HG02970 (cell line): ENCODE measurements at regions not wholly inside any gene's neighbourhood (a gene's known extent, or its start where the extent isn't known, plus 50 kb on each side); places are given as distances from the start of the nearest gene placed in this dataset.

Experiments
- ATAC-seq: cut with Tn5 transposase; IDR thresholded peaks from one replicate; pipeline ENCODE4 v1.9.1; 2021; ENCODE audit warnings: mild to moderate bottlenecking, moderate library complexity, moderate number of reproducible peaks; ENCODE audit not compliant: unreplicated experiment, low FRiP score

DNA sequence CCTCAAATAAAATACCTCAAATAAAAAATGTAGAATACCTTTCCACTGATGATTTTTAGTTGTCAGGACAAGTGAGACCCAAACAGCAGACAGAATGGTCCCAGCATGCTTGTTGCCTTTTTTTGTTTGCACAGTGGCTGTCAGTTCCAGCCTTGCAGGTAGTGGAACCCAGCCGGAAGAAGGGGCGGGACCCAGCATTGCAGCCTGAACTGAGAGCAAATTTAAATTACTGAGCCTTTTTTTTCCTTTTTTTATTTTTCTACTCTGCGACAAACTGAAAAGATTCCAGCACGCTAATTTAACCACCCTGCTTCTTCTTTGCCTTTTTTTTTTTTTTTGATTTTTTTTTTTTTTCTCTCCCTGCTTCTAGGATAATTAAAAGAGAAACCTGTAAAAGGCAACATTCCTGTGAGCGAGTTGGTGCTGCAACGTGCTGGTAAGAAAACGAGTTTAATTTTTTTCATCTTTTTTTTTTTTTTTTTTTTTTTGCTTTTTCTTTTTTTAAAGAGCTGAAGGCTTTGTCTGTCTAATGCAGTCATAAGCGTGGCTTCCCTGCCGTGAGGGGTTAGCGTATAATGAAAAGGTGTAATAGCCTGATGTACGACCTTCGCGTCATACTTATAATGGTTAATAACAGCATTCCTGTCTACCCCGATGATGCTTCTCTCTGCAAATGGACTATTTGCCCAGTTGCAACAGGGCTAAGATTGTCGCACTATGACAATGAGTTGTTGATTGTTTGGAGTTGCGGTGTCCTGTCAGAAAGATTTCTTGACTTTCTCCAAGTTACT lies 555.3 kb upstream of the CELF2 start:
- ATAC-seq: no peak

DNA sequence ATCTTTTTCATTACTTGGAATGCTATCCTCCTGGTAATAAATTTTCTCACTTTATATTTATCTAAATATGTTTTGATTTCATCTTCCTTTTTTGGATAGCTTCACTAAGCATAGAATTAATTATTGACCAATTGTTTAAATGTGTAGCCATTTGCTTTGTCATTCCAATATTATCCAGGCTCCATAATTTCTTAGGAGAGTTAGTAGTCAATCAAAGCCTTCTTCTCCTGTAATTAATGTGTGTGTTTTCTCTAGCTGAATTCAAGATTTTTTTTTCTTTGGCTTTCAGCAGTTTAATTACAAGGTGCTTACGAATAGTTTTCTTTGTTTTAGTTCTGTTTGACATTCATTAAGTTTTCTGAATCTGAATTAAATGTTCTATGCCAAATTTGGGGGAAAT lies 545.9 kb upstream of the CELF2 start:
- no peak for ATAC-seq

DNA sequence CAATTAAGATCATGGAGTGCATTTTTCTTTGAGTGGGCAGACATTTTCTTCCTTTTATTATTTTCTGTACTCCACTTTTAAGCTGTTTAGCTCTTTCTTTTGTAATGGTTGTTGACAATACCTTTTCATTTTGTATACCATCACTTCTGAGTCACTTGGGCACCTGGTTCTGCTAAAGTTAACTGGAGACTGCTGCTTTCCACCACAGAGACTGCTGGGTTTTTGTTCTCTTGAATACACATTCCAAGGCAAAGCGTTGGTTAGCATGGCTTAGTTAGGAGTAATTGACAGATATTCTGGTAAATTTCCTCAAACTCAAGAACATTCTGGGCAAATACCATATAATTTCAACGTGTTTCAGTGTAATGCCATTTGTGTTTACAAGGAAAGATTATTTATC lies 541.9 kb upstream of the CELF2 start:
- ATAC-seq: no peak

GRCh38 chr10:10477844-10478243 lies 539.8 kb upstream of the CELF2 start:
- no peak for ATAC-seq

GRCh38 chr10:10479465-10479864 lies 538.2 kb upstream of the CELF2 start:
- ATAC-seq: no peak

DNA sequence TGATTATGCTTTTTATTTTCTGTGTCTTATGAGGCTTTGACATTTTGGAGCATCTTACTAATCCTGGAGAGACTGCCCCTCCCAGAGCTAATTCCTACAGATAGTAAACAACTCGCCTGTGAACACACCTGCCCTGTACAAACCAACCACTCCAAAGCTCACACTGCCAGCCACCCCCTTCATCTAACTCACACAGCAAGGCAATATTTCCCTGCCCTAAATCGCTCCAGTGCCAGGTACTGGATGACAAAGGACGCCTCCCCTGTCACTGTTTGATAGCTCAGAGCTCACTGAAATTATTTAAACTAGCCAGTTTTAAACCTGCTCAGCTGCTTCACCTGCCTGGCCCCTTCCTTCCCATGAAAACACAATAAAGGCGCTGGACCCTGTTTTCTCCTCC lies 535.1 kb upstream of the CELF2 start:
- ATAC-seq: no peak

- no peak for ATAC-seq
Measured at GRCh38 chr10:10489076-10489475, 528.6 kb upstream of the CELF2 start.

GRCh38 chr10:10489805-10490571 lies 527.7 kb upstream of the CELF2 start:
- ATAC-seq: no peak

DNA sequence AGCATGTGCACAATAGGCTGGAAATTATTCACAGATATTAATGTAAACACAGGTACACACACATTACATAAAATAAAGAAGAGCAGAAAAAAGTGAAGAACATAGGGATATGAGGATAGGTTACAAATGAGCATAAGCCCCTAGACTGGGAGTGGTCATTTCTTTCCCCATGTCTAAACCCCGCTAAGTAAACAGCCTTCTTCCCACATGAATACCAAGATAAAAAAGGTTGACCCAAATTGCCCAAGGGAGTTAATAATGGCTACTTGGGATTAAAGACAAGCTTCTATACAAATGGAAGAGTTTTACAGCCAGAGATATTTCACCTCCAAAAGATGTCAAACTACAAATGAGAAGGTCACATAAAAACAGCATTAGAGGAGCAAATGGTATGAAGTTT lies 527.1 kb upstream of the CELF2 start:
- no peak for ATAC-seq

DNA sequence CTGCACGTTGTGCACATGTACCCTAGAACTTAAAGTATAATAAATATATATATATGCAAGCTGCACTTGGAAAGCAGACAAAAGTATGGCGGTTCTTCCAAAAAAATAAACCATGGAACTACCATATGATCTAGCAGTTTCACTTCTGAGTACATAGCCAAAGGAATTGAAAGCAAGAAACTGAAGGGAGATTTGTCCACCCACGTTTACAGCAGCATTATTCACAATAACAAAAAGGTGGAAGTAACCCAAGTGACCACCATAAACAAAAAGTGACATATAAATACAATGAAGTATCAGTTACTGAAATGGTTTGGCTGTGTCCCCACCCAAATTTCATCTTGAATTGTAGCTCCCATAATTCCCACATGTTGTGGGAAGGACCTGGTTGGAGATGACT lies 525.3 kb upstream of the CELF2 start:
- ATAC-seq: no peak

- no peak for ATAC-seq
Measured at GRCh38 chr10:10493833-10494232, 523.8 kb upstream of the CELF2 start.

GRCh38 chr10:10497245-10497644 lies 520.4 kb upstream of the CELF2 start:
- ATAC-seq: no peak

- no peak for ATAC-seq
Measured at GRCh38 chr10:10498781-10499180, 518.9 kb upstream of the CELF2 start.

- ATAC-seq: no peak
Measured at GRCh38 chr10:10499839-10500238, 517.8 kb upstream of the CELF2 start.

DNA sequence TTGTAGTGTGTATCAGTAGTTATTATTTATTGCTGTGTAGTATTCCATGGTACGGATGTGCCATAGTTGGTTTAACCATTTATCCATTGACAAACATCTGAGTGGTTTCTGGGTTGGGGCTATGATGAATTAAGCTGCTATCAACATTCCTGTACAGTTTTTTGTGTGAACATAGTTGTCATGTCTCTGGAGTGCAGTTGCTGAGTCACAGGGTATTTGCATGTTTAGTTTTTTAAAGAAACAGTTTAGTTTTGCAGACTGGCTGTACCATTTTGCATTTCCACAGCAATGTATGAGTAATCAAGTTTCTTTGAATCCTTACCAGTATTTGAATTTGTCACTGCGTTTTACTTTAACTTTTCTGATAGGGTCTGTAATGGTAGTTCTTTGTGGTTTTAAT lies 516.7 kb upstream of the CELF2 start:
- ATAC-seq: no peak

DNA sequence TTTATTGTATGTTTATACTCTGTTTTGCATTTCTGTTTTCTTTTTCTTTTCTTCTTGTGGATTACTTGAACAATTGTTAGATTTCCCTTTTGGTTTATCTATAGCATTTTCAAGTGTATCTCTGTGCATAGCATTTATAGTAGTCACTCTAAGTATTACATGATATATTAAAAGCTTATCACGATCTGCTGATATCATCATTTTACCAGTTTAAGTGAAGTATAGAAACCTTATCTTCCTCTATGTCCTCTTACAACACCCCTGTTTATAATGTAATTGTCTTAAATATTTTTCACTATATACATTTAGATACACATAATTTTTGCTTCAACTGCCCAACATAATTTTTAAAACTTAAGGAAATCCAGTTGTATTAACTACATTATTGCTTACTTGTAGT lies 513.9 kb upstream of the CELF2 start:
- ATAC-seq: no peak

DNA sequence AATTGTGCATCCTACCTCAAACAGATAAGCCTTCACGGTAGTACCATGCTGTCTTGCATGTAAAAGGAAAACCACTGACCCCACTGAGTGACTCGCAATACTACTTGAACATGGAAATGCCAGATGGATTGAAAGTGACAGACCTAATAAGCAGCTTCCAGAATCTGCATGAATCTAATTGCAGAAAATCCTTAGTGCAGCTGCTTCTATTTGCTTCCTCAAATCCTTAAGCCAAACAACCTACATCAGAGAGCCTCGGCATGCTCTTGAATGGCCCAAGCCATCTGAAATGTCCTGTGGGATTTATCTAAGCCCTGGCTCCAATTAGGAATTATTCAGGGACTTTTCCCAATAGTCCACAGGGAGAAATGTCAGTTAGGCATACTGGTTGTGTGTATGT lies 509.5 kb upstream of the CELF2 start:
- ATAC-seq: no peak

DNA sequence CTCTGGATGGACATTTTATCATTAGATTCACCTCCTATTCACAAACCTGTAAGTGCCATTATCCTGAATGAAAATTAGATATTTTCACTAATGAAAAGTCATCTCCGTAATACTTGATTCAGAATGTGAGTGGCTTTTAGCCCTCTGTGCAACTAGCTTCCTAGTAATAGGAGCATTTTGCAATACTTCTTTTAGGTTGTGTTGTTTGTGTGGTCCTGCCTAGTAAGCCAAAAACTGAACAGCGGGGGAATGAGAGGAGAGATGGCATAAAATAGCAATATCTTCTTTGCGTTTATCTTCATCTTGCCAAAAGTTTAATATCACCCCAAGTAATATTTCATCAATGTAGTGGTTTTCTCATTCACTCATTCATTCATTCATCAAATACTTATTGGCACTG lies 507.5 kb upstream of the CELF2 start:
- ATAC-seq: no peak

DNA sequence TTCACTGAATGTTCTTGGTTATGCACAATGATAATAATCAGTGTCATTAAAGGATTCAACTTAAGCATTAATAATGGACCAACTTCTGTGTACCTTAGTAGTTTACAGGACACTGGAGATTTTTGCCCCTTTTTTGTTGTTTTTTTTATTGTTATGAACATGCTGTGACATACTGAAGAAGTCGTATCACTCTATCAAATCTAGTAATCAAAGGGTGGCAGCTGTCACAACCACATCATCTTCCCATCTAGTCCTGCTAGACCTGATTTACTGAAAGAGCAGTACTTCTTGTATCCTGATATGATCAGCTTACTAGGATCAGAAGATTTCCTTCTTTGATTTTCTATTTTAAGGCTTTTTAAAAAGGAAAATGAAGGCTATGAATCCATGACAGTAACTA lies 504.6 kb upstream of the CELF2 start:
- ATAC-seq: no peak

DNA sequence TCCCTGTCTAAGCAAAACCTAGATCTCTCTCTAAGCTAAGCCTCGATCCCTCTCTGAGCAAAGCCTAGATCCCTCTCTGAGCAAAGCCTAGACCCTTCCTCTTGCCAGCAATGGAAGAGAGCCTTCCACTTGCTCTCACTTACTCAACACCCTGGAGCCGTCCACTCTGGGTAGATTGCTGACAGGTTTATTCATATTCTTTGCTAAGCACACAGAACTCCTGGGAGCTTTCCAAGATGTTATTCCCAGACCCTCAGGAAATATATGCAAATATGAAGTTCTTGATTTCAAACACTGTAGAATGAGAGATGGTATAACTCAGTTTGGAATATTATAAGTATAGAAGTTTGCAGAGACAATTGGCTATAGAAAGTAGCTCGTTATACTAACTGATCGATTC lies 503.8 kb upstream of the CELF2 start:
- ATAC-seq: no peak

DNA sequence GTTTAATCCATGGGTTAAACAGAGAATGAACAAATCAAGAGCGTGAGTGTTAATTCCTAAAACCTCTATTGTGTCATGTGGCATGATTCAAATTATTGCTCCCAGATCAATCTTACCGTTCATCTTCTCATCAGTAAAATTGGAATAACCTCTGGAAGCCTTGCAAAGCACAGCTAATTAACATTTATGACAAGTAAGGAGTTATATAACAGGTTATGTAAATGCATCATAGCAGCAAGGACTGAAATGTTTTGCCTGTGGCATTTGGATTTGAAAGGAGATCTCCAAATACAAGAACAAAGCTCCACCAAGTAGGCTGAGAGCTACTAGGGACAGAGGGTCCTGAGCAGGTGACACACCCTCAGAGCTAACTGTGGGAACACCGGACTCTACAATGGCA lies 502.9 kb upstream of the CELF2 start:
- ATAC-seq: no peak
